KBM-7 (cell line): ENCODE measurements at regions not wholly inside any gene's neighbourhood (a gene's known extent, or its start where the extent isn't known, plus 50 kb on each side); places are given as distances from the start of the nearest gene placed in this dataset.
A peak's percentile ranks its signal among the peaks of the same experiment; 100 is the strongest.

Experiments used
- DNase-seq: peaks from one replicate; pipeline ENCODE4 v3.0.0-alpha.2; 2015
- in situ Hi-C: fragments of 300-500 bp; cut with MboI; formaldehyde crosslinking; loops from 2 replicates; pipeline ENCODE4 v1.14.3; 2020; ENCODE audit warnings: low sequenced_read_pairs, low pct_unique_long_range_greater_than_20kb, mixed read lengths

GRCh38 chr10:109178591-109178990 lies 744.7 kb downstream of the XPNPEP1 start:
- DNase-seq, result no peak
- in situ Hi-C loops, result no loop called here

- no peak for DNase-seq
- in situ Hi-C loops, result no loop called here
Observed at GRCh38 chr10:109174526-109174925, 748.8 kb downstream of the XPNPEP1 start.

GRCh38 chr10:109173937-109174336 lies 749.4 kb downstream of the XPNPEP1 start:
- no peak for DNase-seq
- in situ Hi-C loops, result no loop called here

GRCh38 chr10:109173121-109173520 lies 750.2 kb downstream of the XPNPEP1 start:
- no peak for DNase-seq
- in situ Hi-C loops, result no loop called here

DNA sequence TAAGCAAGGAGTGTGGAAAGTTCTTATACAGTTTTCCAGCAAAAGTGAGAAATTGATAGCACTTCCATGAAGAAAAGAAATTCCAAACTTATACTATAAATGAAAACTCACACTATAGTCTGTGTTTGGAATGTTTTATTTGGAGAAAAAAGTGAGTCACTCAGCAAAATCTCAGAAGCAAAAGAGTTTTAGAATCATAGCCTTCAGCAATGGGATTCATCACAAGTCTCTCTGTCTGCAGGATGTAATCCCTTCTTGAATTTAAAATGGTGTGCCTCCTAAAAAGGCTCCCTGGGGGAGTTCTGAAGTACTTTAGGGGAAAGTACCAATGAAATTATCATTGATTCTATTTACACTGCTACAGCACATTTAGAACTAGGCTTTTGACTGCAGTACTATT lies 756.4 kb downstream of the XPNPEP1 start:
- DNase-seq, result no peak
- in situ Hi-C loops, result no loop called here

DNA sequence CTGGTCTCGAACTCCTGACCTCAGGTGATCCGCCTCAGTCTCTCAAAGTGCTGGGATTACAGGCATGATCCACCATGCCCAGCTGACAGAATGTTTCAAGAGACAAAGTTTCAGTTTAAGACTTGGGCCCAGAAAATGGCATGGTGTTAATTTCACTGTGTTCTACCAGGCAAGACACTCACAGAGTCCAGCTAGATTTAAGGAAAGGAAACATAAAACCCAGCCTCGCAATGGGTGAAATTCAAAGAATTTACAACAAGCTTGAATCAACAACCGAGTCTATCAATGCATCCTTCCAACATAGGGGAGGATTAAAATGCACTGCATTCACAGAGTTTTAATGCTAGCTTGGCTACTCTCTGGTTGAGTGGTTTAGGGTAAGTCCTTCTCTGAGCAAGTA lies 764.0 kb downstream of the XPNPEP1 start:
- in situ Hi-C loops, result no loop called here
- DNase-seq, result no peak

- in situ Hi-C loops, result no loop called here
- DNase-seq, result no peak
Observed at GRCh38 chr10:109156396-109156795, 766.9 kb downstream of the XPNPEP1 start.

DNA sequence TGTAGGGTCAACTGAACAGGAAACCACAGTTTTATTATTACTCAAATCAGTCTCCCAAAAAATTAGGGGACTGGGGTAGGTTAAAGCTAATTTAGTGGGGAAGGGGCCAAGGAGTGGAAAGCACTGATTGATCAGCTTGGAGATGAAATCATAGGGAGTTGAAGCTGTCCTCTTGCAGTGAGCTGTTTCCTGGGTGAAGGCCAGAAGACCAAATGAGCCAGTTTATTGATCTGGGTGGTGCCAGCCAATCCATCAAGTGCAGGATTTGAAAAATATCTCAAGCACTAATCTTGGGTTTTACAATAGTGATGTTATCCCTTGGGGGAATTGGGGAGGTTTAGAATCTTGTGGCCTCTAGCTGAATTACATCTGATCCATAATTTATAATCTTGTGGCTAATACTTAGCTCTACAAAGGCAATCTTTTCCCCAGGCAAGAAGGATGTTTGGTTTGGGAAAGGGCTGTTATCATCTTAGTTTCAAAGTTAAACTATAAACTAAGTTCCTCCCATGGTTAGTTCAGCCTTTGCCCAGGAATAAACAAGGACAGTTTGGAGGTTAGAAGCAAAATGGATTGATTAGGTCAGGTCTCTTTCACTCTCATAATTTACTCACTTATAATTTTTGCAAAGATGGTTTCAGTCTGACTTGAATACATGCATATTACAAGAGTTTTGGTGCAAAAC lies 773.5 kb downstream of the XPNPEP1 start:
- in situ Hi-C loops, result no loop called here
- DNase-seq, result no peak

- in situ Hi-C loops, result no loop called here
- DNase-seq, result no peak
Observed at GRCh38 chr10:109127363-109127762, 795.9 kb downstream of the XPNPEP1 start.

DNA sequence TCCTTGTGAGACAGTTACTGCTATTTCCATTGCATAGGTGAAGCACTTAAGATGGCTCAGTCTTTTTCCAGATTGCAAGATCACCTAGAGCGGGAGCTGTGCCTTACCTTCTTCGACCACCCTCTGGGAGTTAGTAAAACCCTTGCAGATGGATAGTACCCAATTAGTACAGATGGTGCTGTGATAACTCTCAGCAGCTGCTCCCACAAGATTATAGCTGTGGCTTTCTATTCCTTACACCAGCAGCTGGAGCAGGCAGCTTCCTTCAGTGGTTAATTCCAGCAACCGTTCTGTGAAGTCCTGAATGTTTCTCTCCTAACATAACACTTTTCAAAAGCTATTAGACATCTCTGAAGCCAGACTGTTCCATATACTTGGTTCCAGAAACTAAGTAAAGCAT lies 796.8 kb downstream of the XPNPEP1 start:
- in situ Hi-C loops, result no loop called here

GRCh38 chr10:109126016-109126415 lies 797.3 kb downstream of the XPNPEP1 start:
- DNase-seq, result no peak
- in situ Hi-C loops, result no loop called here

More for the DNA sequence above, 796.8 kb downstream of the XPNPEP1 start:
- DNase-seq, result no peak

DNA sequence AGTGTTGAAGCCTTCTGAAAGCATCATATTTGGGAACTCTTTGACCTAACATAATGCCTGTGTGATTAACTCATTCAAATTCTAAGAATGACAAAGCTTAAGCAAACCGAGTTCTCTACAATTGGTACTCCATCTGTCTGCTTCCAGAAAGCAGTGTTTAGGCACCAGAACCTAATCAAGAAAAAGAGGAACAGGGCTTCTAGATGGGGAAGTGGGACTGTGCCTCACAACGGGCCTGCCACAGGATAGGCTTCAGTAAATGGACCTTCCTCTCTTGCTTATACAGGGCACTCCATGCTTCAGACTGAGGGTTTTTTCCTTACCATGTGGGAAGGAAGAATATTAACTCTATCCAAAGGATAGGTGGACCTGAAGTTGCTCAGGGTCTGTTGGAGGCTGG lies 808.1 kb downstream of the XPNPEP1 start:
- DNase-seq, result peak; percentile 3
- in situ Hi-C loops, result no loop called here

- no peak for DNase-seq
- in situ Hi-C loops, result no loop called here
Observed at GRCh38 chr10:109114579-109114978, 808.7 kb downstream of the XPNPEP1 start.

GRCh38 chr10:109106604-109107003 lies 816.7 kb downstream of the XPNPEP1 start:
- DNase-seq, result no peak
- in situ Hi-C loops, result no loop called here

DNA sequence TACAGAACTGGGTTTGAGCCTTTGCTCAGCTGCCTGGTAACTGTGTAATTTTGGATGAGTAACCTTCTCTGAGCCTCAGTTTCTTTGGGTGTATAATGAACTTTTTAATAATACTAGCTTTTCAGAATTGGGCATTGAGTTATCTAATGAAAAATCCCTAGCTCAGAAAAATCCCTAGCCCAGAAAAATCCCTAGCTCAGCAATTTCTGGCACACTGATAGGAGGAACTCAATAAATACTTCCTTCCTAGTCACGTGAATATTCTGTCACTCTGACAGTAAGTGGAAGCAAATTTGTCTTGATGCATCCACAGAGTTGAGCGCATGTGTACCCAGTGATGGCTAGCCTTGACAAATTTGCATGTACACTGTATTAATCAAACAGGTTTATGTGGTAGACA lies 817.6 kb downstream of the XPNPEP1 start:
- no peak for DNase-seq
- in situ Hi-C loops, result no loop called here

DNA sequence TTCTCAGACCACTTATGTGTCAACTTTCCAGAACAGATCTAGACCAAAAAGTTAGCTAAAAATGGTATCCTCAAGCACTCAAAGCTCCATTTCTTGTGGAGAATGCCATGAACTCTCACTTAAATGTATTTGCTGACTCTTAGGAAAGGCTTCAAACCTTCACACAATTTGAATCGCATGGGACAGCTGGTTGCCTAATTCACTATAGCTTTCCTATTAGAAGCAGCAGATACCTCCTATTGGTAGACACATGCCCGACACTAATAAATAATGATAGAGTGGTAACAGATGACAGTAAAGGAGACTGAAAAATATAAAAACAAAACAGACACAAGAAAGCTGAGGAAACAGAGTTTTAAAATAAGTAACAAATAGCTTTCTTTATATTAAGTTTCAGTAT lies 818.5 kb downstream of the XPNPEP1 start:
- no peak for DNase-seq
- in situ Hi-C loops, result no loop called here

DNA sequence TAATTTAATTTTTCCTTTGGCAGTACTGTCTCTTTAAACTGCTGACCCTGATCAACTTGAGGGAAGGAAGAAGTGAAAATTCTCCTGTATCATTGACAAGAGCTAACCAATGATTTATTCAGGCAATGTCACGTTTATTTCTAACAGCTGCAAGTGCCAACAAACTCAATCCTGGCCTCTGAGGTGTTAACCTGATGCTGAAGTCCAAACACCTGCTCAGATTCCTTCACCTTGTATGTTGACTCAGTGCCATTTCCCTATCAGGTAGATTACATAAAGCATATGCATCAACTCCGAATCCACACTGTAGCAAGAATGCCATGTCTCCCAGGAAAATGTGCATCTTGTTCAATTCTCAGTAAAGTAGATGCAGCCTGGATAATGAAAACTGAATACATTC lies 820.0 kb downstream of the XPNPEP1 start:
- in situ Hi-C loops, result no loop called here
- DNase-seq, result no peak

- in situ Hi-C loops, result no loop called here
- DNase-seq, result no peak
Observed at GRCh38 chr10:109089779-109090178, 833.5 kb downstream of the XPNPEP1 start.

DNA sequence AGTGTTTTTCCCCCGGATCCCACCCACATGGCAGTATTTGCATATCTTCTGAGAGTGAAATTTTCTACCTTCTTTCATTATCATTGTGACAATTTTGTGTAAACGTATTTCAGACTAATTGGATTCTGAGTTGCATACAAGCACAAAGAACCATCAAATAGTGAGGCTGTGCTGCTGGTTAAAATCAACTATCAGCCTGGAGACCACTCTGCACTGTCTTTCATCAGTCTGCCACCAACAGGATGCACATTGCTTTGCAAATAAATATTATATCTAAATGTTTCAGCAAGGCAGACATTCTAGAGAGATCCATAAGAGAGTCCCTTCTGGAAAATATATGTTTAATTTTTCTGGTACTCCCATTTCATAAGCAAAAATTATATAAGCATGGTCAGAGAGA lies 851.8 kb downstream of the XPNPEP1 start:
- in situ Hi-C loops, result no loop called here
- no peak for DNase-seq

GRCh38 chr10:109070492-109070891 lies 852.8 kb downstream of the XPNPEP1 start:
- in situ Hi-C loops, result no loop called here
- no peak for DNase-seq

GRCh38 chr10:109067031-109067430 lies 856.3 kb downstream of the XPNPEP1 start:
- in situ Hi-C loops, result no loop called here
- no peak for DNase-seq

DNA sequence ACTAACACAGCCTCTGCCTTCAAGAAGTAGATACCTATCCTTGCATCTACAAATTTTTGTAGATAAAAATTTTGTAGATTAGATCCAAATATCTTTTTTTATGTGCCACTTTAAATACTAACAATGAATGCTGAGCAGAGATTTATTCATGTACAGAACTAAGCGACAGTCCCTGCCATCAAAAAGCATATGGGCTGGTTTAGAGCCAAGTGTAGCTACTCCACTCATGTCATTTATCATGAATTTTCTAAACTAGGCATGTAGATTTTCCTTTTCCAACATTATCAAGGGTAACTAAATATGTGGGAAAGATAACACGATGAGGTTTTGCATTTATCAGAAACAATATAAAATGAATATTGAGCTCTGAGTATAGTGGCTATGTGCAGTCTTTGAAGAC lies 857.5 kb downstream of the XPNPEP1 start:
- DNase-seq, result no peak
- in situ Hi-C loops, result no loop called here
